GM21360 (cell line): ENCODE measurements at regions not wholly inside any gene's neighbourhood (a gene's known extent, or its start where the extent isn't known, plus 50 kb on each side); places are given as distances from the start of the nearest gene placed in this dataset.

Source experiments
- ATAC-seq: cut with Tn5 transposase; IDR thresholded peaks from one replicate; pipeline ENCODE4 v1.9.1; 2021; ENCODE audit warnings: mild to moderate bottlenecking, moderate library complexity; ENCODE audit not compliant: unreplicated experiment

- no peak for ATAC-seq
These were observed 63.8 kb upstream of the GATB start for GRCh38 chr4:151824656-151825055.

GRCh38 chr4:151822331-151822730 lies 61.5 kb upstream of the GATB start:
- ATAC-seq, result no peak

GRCh38 chr4:151820004-151820403 lies 59.2 kb upstream of the GATB start:
- ATAC-seq, result no peak

- no peak for ATAC-seq
These were observed 50.6 kb upstream of the GATB start for GRCh38 chr4:151811403-151811802.
